Skeletal muscle tissue (tissue), 3 donors: ENCODE measurements at regions not wholly inside any gene's neighbourhood (a gene's known extent, or its start where the extent isn't known, plus 50 kb on each side); places are given as distances from the start of the nearest gene placed in this dataset.
"Not testable (repeated sequence)": the region's sequence is repeated elsewhere in the genome, so short reads cannot be mapped to it uniquely, and the experiment has no call there.

Experiments
- H3K27ac ChIP-seq: one replicate; pipeline ENCODE4 v1.7.0; 2013; ENCODE audit warnings: mild to moderate bottlenecking, low read depth, low read length, inconsistent platforms
- H3K27me3 ChIP-seq, 3 donors: one replicate each; pipeline ENCODE4 v1.7.0; 2013; ENCODE audit warnings: low read length in 3 of 3; ENCODE audit not compliant: control insufficient read depth in 3 of 3, insufficient read depth in 3 of 3
- H3K36me3 ChIP-seq, 3 donors: one replicate each; pipeline ENCODE4 v1.7.0; 2013; ENCODE audit warnings: low read length in 3 of 3; ENCODE audit not compliant: control insufficient read depth in 3 of 3, insufficient read depth in 3 of 3
- H3K4me1 ChIP-seq, 3 donors: one replicate each; pipeline ENCODE4 v1.7.0; 2013; ENCODE audit warnings: low read length in 3 of 3, mild to moderate bottlenecking in 3 of 3; ENCODE audit not compliant: control insufficient read depth in 3 of 3, insufficient read depth in 3 of 3
- H3K4me3 ChIP-seq, 3 donors: one replicate each; pipeline ENCODE4 v1.7.0; 2013; ENCODE audit warnings: low read length in 3 of 3
- H3K9ac ChIP-seq, 3 donors: one replicate each; pipeline ENCODE4 v1.7.0; 2013; ENCODE audit warnings: low read length in 3 of 3, mild to moderate bottlenecking in 3 of 3, moderate library complexity in 2 of 3, low read depth in 1 of 3
- H3K9me3 ChIP-seq, 3 donors: one replicate each; pipeline ENCODE4 v1.7.0; 2013; ENCODE audit warnings: low read length in 3 of 3; ENCODE audit not compliant: control insufficient read depth in 3 of 3
- donor health status: Osteomylitis.

DNA sequence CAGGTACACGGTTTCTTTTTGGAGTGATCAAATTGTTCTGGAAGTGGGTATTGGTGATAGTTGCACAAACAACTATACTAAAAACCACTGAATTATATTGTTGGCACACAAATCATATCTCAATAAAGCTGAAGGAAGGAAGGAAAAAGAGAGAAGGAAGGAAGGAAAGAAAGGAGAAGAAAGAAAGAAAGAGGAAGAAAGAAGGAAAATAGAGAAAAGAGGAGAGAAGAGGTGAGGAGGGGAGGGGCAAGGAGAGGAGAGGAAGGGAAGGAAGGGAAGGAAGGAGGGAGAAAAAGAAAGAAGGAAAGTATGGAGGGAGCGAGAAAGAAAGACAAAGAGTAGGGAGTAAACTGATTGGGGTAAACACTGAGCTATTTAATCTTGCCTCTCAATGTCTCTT is 77.9 kb upstream of the TSC22D2 start:
- no peak overlapping the region for H3K9ac ChIP-seq
- no peaks in the 10 kb centered on the region for H3K27me3 ChIP-seq
- H3K27ac ChIP-seq, result no peak overlapping the region
- no peaks in the 10 kb centered on the region for H3K4me1 ChIP-seq
- H3K4me3 ChIP-seq, result no peak overlapping the region
- no peaks in the 10 kb centered on the region for H3K9me3 ChIP-seq
- no peaks in the 10 kb centered on the region for H3K36me3 ChIP-seq

DNA sequence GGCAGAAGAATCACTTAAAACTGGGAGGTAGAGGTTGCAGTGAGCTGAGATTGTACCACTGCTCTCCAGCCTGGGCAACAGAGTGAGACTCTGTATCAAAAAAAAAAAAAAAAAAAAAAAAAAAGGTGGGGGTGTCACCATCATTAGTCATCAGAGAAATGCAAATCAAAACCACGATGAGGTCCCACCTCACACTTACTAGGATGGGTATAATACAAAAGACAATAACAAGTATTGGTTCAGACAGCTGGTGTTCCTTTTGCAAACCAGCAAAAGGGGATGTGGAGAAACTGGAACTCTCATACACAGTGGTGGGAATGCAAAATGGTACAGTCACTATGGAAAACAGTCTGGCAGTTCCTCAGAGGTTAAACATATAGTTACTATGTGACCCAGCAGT is 78.7 kb upstream of the TSC22D2 start:
- H3K36me3 ChIP-seq, result no peaks in the 10 kb centered on the region
- no peaks in the 10 kb centered on the region for H3K27me3 ChIP-seq
- no peaks in the 10 kb centered on the region for H3K4me1 ChIP-seq
- no peak overlapping the region for H3K27ac ChIP-seq
- no peak overlapping the region for H3K4me3 ChIP-seq
- no peak overlapping the region for H3K9ac ChIP-seq
- H3K9me3 ChIP-seq, result no peaks in the 10 kb centered on the region

- Histone ChIP-seq H3K4me3 (no peak overlapping the region), H3K9me3 (no peaks in the 10 kb centered on the region), H3K9ac (no peak overlapping the region), H3K36me3 (no peaks in the 10 kb centered on the region), H3K27ac (no peak overlapping the region), H3K4me1 (no peaks in the 10 kb centered on the region), H3K27me3 (no peaks in the 10 kb centered on the region)
Observed at GRCh38 chr3:150328654-150329040, 79.5 kb upstream of the TSC22D2 start.

DNA sequence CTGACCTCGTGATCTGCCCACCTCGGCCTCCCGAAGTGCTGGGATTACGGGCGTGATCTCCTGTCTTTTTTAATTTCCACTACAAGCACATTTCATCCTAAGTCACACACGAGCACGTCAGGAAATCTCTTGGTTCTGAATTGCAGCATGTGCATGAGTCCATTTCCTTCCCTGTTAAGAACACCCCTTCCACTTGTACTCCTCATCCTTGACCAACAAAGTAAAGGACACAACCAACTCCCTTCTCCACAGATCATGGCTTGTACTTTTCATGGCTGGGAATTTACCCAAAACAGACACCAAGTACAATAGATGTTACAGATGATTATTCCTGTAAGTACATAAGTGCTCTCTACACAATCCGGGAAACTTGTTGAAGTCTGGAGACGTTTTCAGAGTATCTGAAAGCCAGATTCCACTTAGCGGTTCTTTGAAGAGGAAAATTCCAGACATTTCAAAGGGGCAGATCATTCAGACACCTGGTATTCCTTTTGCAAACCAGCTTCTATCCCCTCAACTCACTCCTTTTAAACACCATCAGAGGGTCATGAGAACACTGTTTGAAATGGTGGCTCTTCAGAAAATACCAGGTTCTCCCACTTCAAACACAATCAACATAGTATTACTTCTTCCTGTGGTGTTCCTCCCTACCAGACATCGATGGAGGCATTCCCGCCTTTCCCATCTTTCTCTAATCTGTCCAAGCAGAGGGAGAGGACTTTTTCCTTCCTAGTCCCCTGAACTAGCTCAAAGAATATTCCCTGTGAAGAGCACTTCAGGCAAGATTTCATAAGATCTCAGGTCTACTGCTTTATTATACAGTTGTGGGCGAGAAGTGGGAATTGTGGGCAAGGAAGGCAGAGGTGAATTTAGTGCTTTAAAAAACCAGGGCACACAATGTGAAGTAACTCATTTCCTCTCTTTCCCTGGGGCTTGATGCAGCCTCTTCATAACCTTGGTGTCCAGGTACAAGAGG is 80.1 kb upstream of the TSC22D2 start:
- Histone ChIP-seq H3K36me3 (no peaks in the 10 kb centered on the region), H3K27ac (no peak overlapping the region), H3K4me3 (no peak overlapping the region), H3K9ac (no peak overlapping the region), H3K27me3 (no peaks in the 10 kb centered on the region), H3K9me3 (no peaks in the 10 kb centered on the region), H3K4me1 (no peaks in the 10 kb centered on the region)

GRCh38 chr3:150324788-150325187 is 83.3 kb upstream of the TSC22D2 start:
- no peak overlapping the region for H3K9ac ChIP-seq
- no peaks in the 10 kb centered on the region for H3K36me3 ChIP-seq
- no peaks in the 10 kb centered on the region for H3K27me3 ChIP-seq
- no peaks in the 10 kb centered on the region for H3K9me3 ChIP-seq
- no peak overlapping the region for H3K27ac ChIP-seq
- no peaks in the 10 kb centered on the region for H3K4me1 ChIP-seq
- no peak overlapping the region for H3K4me3 ChIP-seq

DNA sequence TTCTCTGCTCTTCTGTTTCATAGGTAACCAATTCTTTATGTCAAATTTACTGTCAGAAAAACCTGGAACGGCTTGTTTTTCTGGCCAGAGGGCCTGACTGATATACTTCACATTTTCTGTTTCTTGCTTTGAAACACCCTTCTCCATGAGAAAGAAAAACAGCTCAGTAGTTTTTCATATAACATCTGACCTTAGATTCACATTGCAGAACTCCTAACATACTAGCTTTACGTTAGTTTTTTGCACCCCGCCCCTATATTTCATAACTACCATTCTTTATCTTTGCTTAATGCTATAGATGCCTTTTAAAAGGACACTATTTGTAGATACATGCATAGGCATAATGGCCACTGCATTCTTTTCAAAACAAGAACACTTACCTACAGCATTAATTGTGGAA is 83.9 kb upstream of the TSC22D2 start:
- no peaks in the 10 kb centered on the region for H3K9me3 ChIP-seq

GRCh38 chr3:150323770-150324169 is 84.3 kb upstream of the TSC22D2 start:
- H3K27ac ChIP-seq, result no peak overlapping the region
- no peaks in the 10 kb centered on the region for H3K4me1 ChIP-seq
- no peaks in the 10 kb centered on the region for H3K9me3 ChIP-seq
- H3K36me3 ChIP-seq, result no peaks in the 10 kb centered on the region
- H3K9ac ChIP-seq, result no peak overlapping the region
- H3K4me3 ChIP-seq, result no peak overlapping the region
- no peaks in the 10 kb centered on the region for H3K27me3 ChIP-seq

More for the DNA sequence above, 83.9 kb upstream of the TSC22D2 start:
- H3K9ac ChIP-seq, result no peak overlapping the region
- H3K4me3 ChIP-seq, result no peak overlapping the region
- H3K36me3 ChIP-seq, result no peaks in the 10 kb centered on the region
- no peaks in the 10 kb centered on the region for H3K27me3 ChIP-seq
- no peaks in the 10 kb centered on the region for H3K4me1 ChIP-seq
- H3K27ac ChIP-seq, result no peak overlapping the region

- not testable (repeated sequence) for H3K27me3 ChIP-seq, H3K4me3 ChIP-seq, H3K9ac ChIP-seq, H3K36me3 ChIP-seq, H3K4me1 ChIP-seq, H3K27ac ChIP-seq, H3K9me3 ChIP-seq
Observed at GRCh38 chr3:150323091-150323490, 85.0 kb upstream of the TSC22D2 start.

DNA sequence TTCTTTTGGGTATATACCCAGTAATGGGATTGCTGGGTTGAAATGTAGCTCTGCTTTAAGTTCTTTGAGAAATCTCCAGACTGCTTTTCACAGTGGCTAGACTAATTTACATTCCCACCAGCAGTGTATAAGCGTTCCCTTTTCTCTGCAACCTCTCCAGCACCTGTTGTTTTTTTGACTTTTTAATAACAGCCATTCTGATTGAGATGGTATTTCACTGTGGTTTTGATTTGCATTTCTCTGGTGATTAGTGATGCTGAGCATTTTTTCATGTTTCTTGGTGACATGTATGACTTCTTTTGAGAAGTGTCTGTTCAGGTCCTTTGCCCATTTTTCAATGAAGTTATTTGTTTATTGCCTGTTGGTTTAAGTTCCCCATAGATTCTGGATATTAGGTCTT is 87.1 kb upstream of the TSC22D2 start:
- H3K9me3 ChIP-seq, H3K4me3 ChIP-seq, H3K4me1 ChIP-seq, H3K36me3 ChIP-seq, H3K27ac ChIP-seq, H3K27me3 ChIP-seq, H3K9ac ChIP-seq: not testable (repeated sequence)

DNA sequence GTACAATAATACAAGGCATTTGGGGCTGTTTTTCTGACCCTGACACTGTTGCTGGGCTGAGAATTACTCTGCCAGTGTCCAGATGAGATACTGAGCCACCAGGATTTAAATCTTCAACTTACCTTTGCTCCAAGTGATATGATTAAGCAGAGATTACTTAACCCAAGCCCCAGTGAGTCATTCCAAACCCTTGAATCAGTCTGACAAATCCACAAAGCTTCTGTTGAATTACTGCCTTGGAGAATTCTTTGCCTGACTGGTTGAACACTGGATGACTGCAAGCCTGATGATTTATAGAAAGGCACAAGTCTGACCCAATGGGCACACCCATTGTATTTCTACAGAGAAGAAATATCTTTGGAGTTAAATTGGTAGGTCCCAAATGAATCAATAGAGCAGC is 88.2 kb upstream of the TSC22D2 start:
- no peak overlapping the region for H3K9ac ChIP-seq
- no peak overlapping the region for H3K4me3 ChIP-seq
- no peaks in the 10 kb centered on the region for H3K9me3 ChIP-seq
- no peaks in the 10 kb centered on the region for H3K27me3 ChIP-seq
- H3K36me3 ChIP-seq, result no peaks in the 10 kb centered on the region
- no peak overlapping the region for H3K27ac ChIP-seq
- H3K4me1 ChIP-seq, result no peaks in the 10 kb centered on the region
